ENCODE measurements at regions not wholly inside any gene's neighbourhood (a gene's known extent, or its start where the extent isn't known, plus 50 kb on each side); places are given as distances from the start of the nearest gene placed in this dataset.

GRCh38 chr22:27598792-27599191 is 202.8 kb downstream of the MN1 start:
- no peak overlapping the region for H3K9ac ChIP-seq (ENCODE audit: control insufficient read depth, extremely low read depth, insufficient read depth, low read length)
- H3K79me2 ChIP-seq (ENCODE audit: control insufficient read depth, insufficient read depth, low read length) = no peaks in the 10 kb centered on the region
- H3K36me3 ChIP-seq (ENCODE audit: control insufficient read depth in 2 of 2, extremely low read depth in 1 of 2, insufficient read depth in 2 of 2, low read length in 2 of 2) = no peaks in the 10 kb centered on the region
- H3K4me1 ChIP-seq (ENCODE audit: control insufficient read depth, extremely low read depth, insufficient read depth, low read length) = no peaks in the 10 kb centered on the region
- DNase-seq (ENCODE audit: low read depth, low spot score) (no peak), FAIRE-seq (no peak)
- dilution Hi-C loops (cut with MboI; ENCODE audit: extremely low pct_ligation_motif_present, low sequenced_read_pairs) = no loop called here
- no peaks in the 10 kb centered on the region for H3K9me1 ChIP-seq (ENCODE audit: control insufficient read depth, extremely low read depth, insufficient read depth, low read length)
- no peak for TF ChIP-seq CTCF (optimal IDR thresholded peaks at IDR 0.05 in 1 of 3, IDR thresholded peaks at IDR 0.05 in 1 of 3, conservative IDR thresholded peaks at IDR 0.05 in 1 of 3; ENCODE audit: extremely low read depth in 1 of 3, insufficient read depth in 2 of 3, low read length in 3 of 3)
- TF ChIP-seq EZH2 (IDR thresholded peaks at IDR 0.05; ENCODE audit: low read length) = no peak
- H3K27ac ChIP-seq (ENCODE audit: control insufficient read depth, insufficient read depth, low read length) = no peak overlapping the region
- H3K4me3 ChIP-seq (ENCODE audit: control insufficient read depth in 2 of 3, extremely low read depth in 1 of 3, insufficient read depth in 2 of 3, low read depth in 1 of 3, low read length in 3 of 3) = no peak overlapping the region
- H3K4me2 ChIP-seq (ENCODE audit: control insufficient read depth, extremely low read depth, insufficient read depth, low read depth, low read length) = no peak overlapping the region
- no peaks in the 10 kb centered on the region for H4K20me1 ChIP-seq (ENCODE audit: control insufficient read depth, extremely low read depth, insufficient read depth, low read length)
- H3K27me3 ChIP-seq (ENCODE audit: control insufficient read depth, extremely low read depth, insufficient read depth, low read length) = peaks cover 4% of the 10 kb centered on the region
- H2AFZ ChIP-seq (ENCODE audit: control insufficient read depth, low read length) = no peak overlapping the region
- H3K9me3 ChIP-seq (ENCODE audit: control insufficient read depth, low read depth, low read length) = no peaks in the 10 kb centered on the region

GRCh38 chr22:27601195-27601594 is 200.4 kb downstream of the MN1 start:
- DNase-seq (ENCODE audit: low read depth, low spot score) = no peak
- no peak for FAIRE-seq
- H4K20me1 ChIP-seq (ENCODE audit: control insufficient read depth, extremely low read depth, insufficient read depth, low read length) = no peaks in the 10 kb centered on the region
- H3K9ac ChIP-seq (ENCODE audit: control insufficient read depth, extremely low read depth, insufficient read depth, low read length) = no peak overlapping the region
- TF ChIP-seq EZH2 (IDR thresholded peaks at IDR 0.05; ENCODE audit: low read length) (no peak), CTCF (optimal IDR thresholded peaks at IDR 0.05 in 1 of 3, IDR thresholded peaks at IDR 0.05 in 1 of 3, conservative IDR thresholded peaks at IDR 0.05 in 1 of 3; ENCODE audit: extremely low read depth in 1 of 3, insufficient read depth in 2 of 3, low read length in 3 of 3) (no peak)
- no peak overlapping the region for H2AFZ ChIP-seq (ENCODE audit: control insufficient read depth, low read length)
- no peaks in the 10 kb centered on the region for H3K79me2 ChIP-seq (ENCODE audit: control insufficient read depth, insufficient read depth, low read length)
- H3K4me2 ChIP-seq (ENCODE audit: control insufficient read depth, extremely low read depth, insufficient read depth, low read depth, low read length) = no peak overlapping the region
- dilution Hi-C loops (cut with MboI; ENCODE audit: extremely low pct_ligation_motif_present, low sequenced_read_pairs) = no loop called here
- no peaks in the 10 kb centered on the region for H3K9me1 ChIP-seq (ENCODE audit: control insufficient read depth, extremely low read depth, insufficient read depth, low read length)
- no peak overlapping the region for H3K4me3 ChIP-seq (ENCODE audit: control insufficient read depth in 2 of 3, extremely low read depth in 1 of 3, insufficient read depth in 2 of 3, low read depth in 1 of 3, low read length in 3 of 3)
- H3K27ac ChIP-seq (ENCODE audit: control insufficient read depth, insufficient read depth, low read length) = no peak overlapping the region
- no peaks in the 10 kb centered on the region for H3K36me3 ChIP-seq (ENCODE audit: control insufficient read depth in 2 of 2, extremely low read depth in 1 of 2, insufficient read depth in 2 of 2, low read length in 2 of 2)
- H3K9me3 ChIP-seq (ENCODE audit: control insufficient read depth, low read depth, low read length) = no peaks in the 10 kb centered on the region
- H3K4me1 ChIP-seq (ENCODE audit: control insufficient read depth, extremely low read depth, insufficient read depth, low read length) = no peaks in the 10 kb centered on the region
- H3K27me3 ChIP-seq (ENCODE audit: control insufficient read depth, extremely low read depth, insufficient read depth, low read length) = peaks cover 4% of the 10 kb centered on the region

Data from keratinocyte (primary cell).